KMS-11 (cell line): ENCODE measurements at regions not wholly inside any gene's neighbourhood (a gene's known extent, or its start where the extent isn't known, plus 50 kb on each side); places are given as distances from the start of the nearest gene placed in this dataset.
"Not testable (repeated sequence)": the region's sequence is repeated elsewhere in the genome, so short reads cannot be mapped to it uniquely, and the experiment has no call there.

Experiments
- H2AFZ ChIP-seq: fragments of 200-600 bp; sonication (generic); 2 replicates; pipeline ENCODE4 v1.6.1; 2016; ENCODE audit warnings: antibody characterized with exemption, mixed run types, low read depth
- H3K27ac ChIP-seq: fragments of 200-600 bp; sonication (generic); 2 replicates; pipeline ENCODE4 v1.6.1; 2016; ENCODE audit warnings: mild to moderate bottlenecking, mixed run types
- H3K27me3 ChIP-seq: fragments of 200-600 bp; sonication (generic); 2 replicates; pipeline ENCODE4 v1.6.1; 2017; ENCODE audit warnings: mild to moderate bottlenecking, low read depth, mixed run types, moderate library complexity; ENCODE audit not compliant: insufficient read depth
- H3K36me3 ChIP-seq: fragments of 200-600 bp; sonication (generic); 2 replicates; pipeline ENCODE4 v1.6.1; 2017; ENCODE audit warnings: mild to moderate bottlenecking, mixed run types; ENCODE audit not compliant: insufficient read depth
- H3K4me1 ChIP-seq: fragments of 200-600 bp; sonication (generic); 2 replicates; pipeline ENCODE4 v1.6.1; 2016; ENCODE audit warnings: mild to moderate bottlenecking, low read depth, mixed run types; ENCODE audit not compliant: poor library complexity, severe bottlenecking
- H3K4me2 ChIP-seq: fragments of 200-600 bp; sonication (generic); 2 replicates; pipeline ENCODE4 v1.7.0; 2016; ENCODE audit warnings: mild to moderate bottlenecking, mixed run types
- H3K4me3 ChIP-seq: fragments of 200-600 bp; sonication (generic); IDR thresholded peaks from 2 replicates; pipeline ENCODE4 v1.6.1; 2017; ENCODE audit warnings: low read depth, low read length, mixed read lengths; ENCODE audit not compliant: insufficient read depth
- H3K79me2 ChIP-seq: fragments of 200-600 bp; sonication (generic); 2 replicates; pipeline ENCODE4 v1.6.1; 2016; ENCODE audit warnings: low read depth, mixed run types; ENCODE audit not compliant: insufficient read depth
- H3K9ac ChIP-seq: fragments of 200-600 bp; sonication (generic); 2 replicates; pipeline ENCODE4 v1.6.1; 2016; ENCODE audit warnings: mild to moderate bottlenecking, mixed run types
- H4K20me1 ChIP-seq: fragments of 200-600 bp; sonication (generic); 2 replicates; pipeline ENCODE4 v1.6.1; 2016; ENCODE audit warnings: mild to moderate bottlenecking, mixed run types; ENCODE audit not compliant: insufficient read depth
- TF ChIP-seq, protein P1 (sequence below): fragments of 200-600 bp; sonication (generic); conservative IDR thresholded peaks from 2 replicates; pipeline ENCODE4 v1.6.1; 2017; ENCODE audit warnings: low read depth, mild to moderate bottlenecking, antibody characterized with exemption, low read length, moderate library complexity, mixed read lengths

DNA sequence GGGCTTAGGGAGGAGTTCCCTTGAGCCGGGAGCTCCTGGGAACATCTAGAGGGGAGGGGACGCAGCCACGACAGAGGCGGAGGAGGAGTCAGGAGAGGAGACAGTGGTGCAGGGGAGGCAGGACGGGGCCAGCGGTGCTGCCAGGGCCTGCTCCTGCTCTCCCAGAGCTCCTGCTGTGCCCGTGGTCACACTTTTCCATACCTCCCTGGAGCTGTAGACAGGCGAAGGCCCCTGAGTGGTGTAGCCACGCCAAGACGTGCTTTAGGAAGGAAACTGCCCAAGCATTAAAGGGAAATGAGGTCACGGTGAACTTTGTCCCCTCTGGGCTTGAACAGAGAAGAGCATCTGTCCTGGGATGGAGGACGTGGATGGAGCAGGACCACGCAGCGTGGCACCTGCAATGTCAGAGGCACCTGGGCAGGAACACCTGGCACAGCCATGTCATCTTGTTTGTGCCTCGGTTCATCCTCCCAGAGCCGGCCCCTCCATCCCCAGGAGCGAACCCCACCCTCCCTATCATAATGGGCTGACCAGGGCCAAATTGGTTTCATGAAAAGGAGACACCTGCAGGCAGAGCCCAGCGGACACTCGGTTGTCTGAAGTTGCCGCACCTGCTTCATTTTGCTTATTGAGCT lies 239.5 kb upstream of the SFSWAP start:
- Histone ChIP-seq H2AFZ (no peak overlapping the region), H3K79me2 (no peaks in the 10 kb centered on the region), H3K4me1 (no peaks in the 10 kb centered on the region), H3K36me3 (no peaks in the 10 kb centered on the region), H3K27ac (no peak overlapping the region), H3K9ac (no peak overlapping the region), H3K4me3 (no peak overlapping the region), H3K27me3 (no peaks in the 10 kb centered on the region), H4K20me1 (no peaks in the 10 kb centered on the region), H3K4me2 (no peak overlapping the region)
- TF ChIP-seq, protein P1, sequence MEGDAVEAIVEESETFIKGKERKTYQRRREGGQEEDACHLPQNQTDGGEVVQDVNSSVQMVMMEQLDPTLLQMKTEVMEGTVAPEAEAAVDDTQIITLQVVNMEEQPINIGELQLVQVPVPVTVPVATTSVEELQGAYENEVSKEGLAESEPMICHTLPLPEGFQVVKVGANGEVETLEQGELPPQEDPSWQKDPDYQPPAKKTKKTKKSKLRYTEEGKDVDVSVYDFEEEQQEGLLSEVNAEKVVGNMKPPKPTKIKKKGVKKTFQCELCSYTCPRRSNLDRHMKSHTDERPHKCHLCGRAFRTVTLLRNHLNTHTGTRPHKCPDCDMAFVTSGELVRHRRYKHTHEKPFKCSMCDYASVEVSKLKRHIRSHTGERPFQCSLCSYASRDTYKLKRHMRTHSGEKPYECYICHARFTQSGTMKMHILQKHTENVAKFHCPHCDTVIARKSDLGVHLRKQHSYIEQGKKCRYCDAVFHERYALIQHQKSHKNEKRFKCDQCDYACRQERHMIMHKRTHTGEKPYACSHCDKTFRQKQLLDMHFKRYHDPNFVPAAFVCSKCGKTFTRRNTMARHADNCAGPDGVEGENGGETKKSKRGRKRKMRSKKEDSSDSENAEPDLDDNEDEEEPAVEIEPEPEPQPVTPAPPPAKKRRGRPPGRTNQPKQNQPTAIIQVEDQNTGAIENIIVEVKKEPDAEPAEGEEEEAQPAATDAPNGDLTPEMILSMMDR: no peak

DNA sequence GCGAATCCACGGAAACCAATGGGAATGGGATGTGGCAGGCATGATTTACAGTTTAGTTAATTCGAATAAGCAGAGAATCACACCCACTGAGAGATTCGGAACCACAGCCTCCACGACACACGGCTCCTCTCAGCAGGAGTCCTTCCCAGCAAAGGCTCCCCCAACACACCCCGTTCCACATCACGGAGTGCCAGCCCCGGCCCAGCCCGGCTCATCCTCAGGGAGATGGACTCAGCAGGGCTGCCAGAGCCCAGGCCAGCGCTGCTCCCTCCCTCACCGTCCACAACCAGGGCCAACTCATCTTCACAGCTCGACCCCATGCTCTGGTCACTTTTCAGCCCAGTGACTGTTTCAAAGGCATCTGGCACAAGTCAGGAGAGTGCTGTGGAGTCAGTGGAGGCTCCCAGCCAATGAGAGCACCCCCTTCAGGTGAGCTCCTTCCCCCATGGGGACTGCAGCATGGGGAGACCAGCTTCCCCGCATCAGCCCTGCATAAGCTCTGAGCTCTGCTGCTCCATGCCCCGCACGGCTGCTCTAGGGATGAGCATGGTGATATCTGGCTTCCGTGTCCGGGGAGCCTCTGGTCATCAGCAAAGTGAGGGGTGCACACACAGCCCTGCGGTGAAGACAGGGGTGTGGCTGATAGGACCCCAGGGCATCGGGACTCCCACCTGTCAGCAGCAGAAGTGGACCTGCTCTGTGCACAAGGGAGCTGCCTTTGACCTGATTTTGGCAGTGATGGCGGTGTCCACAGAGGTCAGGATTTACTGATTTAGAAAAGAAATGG lies 238.8 kb upstream of the SFSWAP start:
- Histone ChIP-seq H3K36me3 (no peaks in the 10 kb centered on the region), H3K27me3 (no peaks in the 10 kb centered on the region), H4K20me1 (no peaks in the 10 kb centered on the region), H3K79me2 (no peaks in the 10 kb centered on the region), H2AFZ (no peak overlapping the region), H3K4me2 (no peak overlapping the region), H3K9ac (no peak overlapping the region), H3K4me3 (no peak overlapping the region), H3K4me1 (no peaks in the 10 kb centered on the region), H3K27ac (no peak overlapping the region)
- TF ChIP-seq, protein P1: no peak

DNA sequence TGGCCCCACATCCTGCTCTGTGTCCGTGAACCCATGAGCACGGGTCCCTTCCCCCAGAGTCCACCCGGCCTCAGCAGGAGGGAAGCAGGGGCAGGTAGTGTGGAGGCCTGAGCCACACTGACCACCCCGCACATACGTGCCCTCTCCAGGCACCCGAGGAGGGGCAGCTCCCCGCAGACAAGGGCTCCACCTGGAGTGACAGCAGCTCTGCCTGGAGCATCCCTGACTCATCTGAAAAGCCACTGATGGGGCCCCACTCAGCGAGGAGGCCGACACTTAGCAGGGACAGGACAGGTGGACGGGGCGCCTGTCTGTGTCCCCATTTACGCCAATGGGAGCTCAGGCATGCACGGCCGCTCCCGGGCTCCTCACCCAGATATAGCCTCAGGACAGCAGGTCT lies 237.6 kb upstream of the SFSWAP start:
- Histone ChIP-seq H3K9ac (no peak overlapping the region), H3K4me3 (no peak overlapping the region), H3K27me3 (no peaks in the 10 kb centered on the region), H3K36me3 (no peaks in the 10 kb centered on the region), H4K20me1 (no peaks in the 10 kb centered on the region), H3K4me1 (no peaks in the 10 kb centered on the region), H3K79me2 (no peaks in the 10 kb centered on the region), H2AFZ (no peak overlapping the region), H3K27ac (no peak overlapping the region), H3K4me2 (no peak overlapping the region)
- TF ChIP-seq, protein P1: no peak

- no peaks in the 10 kb centered on the region for H3K36me3 ChIP-seq
- no peak overlapping the region for H3K9ac ChIP-seq
- H4K20me1 ChIP-seq: no peaks in the 10 kb centered on the region
- no peak overlapping the region for H3K27ac ChIP-seq
- H3K4me3 ChIP-seq: no peak overlapping the region
- H3K4me2 ChIP-seq: no peak overlapping the region
- H3K79me2 ChIP-seq: no peaks in the 10 kb centered on the region
- no peaks in the 10 kb centered on the region for H3K27me3 ChIP-seq
- no peak overlapping the region for H2AFZ ChIP-seq
- no peaks in the 10 kb centered on the region for H3K4me1 ChIP-seq
- TF ChIP-seq, protein P1: no peak
Observed at GRCh38 chr12:131473741-131474709, 236.9 kb upstream of the SFSWAP start.

DNA sequence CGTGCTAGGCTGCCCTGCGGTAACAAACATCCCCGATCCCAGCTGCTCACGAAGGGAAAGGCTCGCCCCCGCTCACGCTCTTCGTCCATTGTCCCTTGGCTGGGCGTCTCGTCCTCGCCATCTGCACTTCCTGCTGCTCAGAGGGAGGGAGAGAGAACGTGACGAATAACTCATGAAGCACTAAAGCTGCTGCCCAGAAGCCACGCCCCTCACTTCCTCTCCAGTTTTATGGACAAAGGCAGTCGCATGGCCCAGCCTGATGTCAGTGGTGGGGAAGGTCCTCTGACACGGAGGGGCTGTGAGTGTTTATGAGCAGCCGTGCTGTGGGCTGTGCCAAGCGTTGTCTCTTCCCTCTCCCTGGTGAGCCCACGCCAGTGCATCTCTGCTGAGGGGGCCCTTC lies 235.9 kb upstream of the SFSWAP start:
- not testable (repeated sequence) for H3K36me3 ChIP-seq, H3K4me3 ChIP-seq, H3K4me1 ChIP-seq, H3K4me2 ChIP-seq, H3K79me2 ChIP-seq, H4K20me1 ChIP-seq, H2AFZ ChIP-seq, H3K9ac ChIP-seq, H3K27ac ChIP-seq, H3K27me3 ChIP-seq
